Omental fat pad (tissue), 3 donors: ENCODE measurements at regions not wholly inside any gene's neighbourhood (a gene's known extent, or its start where the extent isn't known, plus 50 kb on each side); places are given as distances from the start of the nearest gene placed in this dataset.

Source experiments
- ATAC-seq: fragments of 150-250 bp; one replicate; pipeline ENCODE4 v1.9.1; 2016; ENCODE audit warnings: mild to moderate bottlenecking, moderate library complexity; ENCODE audit not compliant: low FRiP score
- DNase-seq: peaks from one replicate; pipeline ENCODE4 v3.0.0-alpha.2; 2019; ENCODE audit warnings: low spot score
- CTCF ChIP-seq, 3 donors: fragments of 450-650 bp; IDR thresholded peaks; one replicate each; pipeline ENCODE4 v1.5.1; 2016 to 2017; ENCODE audit warnings: antibody characterized with exemption in 3 of 3, mild to moderate bottlenecking in 3 of 3, moderate library complexity in 2 of 3

GRCh38 chr18:47427923-47428637 lies 176.6 kb upstream of the SKOR2 start:
- no peak for TF ChIP-seq CTCF (IDR thresholded peaks at IDR 0.05)
- ATAC-seq, result no peak
- no peak for DNase-seq

- no peak for ATAC-seq
- no peak for TF ChIP-seq CTCF (IDR thresholded peaks at IDR 0.05)
- no peak for DNase-seq
These were observed 175.6 kb upstream of the SKOR2 start for GRCh38 chr18:47427072-47427471.

DNA sequence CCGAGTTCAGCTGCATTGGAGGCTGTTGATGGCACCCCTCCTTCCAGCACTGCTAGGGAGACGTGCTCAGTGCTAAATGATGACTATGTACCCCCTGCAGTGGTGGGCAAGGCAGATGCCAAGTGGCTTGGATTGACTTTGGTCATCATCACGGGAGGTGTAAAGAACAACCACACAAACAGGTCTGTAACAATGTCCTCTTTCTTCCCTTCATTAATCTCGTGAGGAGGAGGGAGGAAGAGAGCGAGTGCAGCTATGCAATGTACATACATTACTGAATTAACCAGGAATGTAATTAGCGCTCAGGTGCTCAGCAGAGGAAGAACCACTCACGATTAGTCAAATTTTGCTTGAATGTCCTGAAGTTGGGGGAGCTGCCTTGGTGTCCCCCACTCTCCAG lies 173.9 kb upstream of the SKOR2 start:
- no peak for DNase-seq
- ATAC-seq, result no peak
- TF ChIP-seq CTCF (IDR thresholded peaks at IDR 0.05), result no peak

GRCh38 chr18:47422524-47422923 lies 171.1 kb upstream of the SKOR2 start:
- no peak for DNase-seq
- ATAC-seq, result no peak
- no peak for TF ChIP-seq CTCF (IDR thresholded peaks at IDR 0.05)

- DNase-seq (no peak), ATAC-seq (no peak)
- no peak for TF ChIP-seq CTCF (IDR thresholded peaks at IDR 0.05)
These were observed 168.7 kb upstream of the SKOR2 start for GRCh38 chr18:47420130-47420529.

GRCh38 chr18:47418746-47419145 lies 167.3 kb upstream of the SKOR2 start:
- TF ChIP-seq CTCF (IDR thresholded peaks at IDR 0.05), result no peak
- ATAC-seq (no peak), DNase-seq (no peak)

- no peak for TF ChIP-seq CTCF (IDR thresholded peaks at IDR 0.05)
- no peak for ATAC-seq
- no peak for DNase-seq
These were observed 166.3 kb upstream of the SKOR2 start for GRCh38 chr18:47417807-47418206.
